GM23338 (cell line): ENCODE measurements at regions not wholly inside any gene's neighbourhood (a gene's known extent, or its start where the extent isn't known, plus 50 kb on each side); places are given as distances from the start of the nearest gene placed in this dataset.
"Not testable (repeated sequence)": the region's sequence is repeated elsewhere in the genome, so short reads cannot be mapped to it uniquely, and the experiment has no call there.

ENCODE experiments used
- ATAC-seq: fragments of 200-7000 bp; cut with Tn5 transposase; 3 replicates; pipeline ENCODE4 v1.9.1; 2020
- DNase-seq: peaks from one replicate; pipeline ENCODE4 v3.0.0-alpha.2; 2015; ENCODE audit warnings: low spot score
- H2AFZ ChIP-seq: fragments of 200-600 bp; sonication (generic); 2 replicates; pipeline ENCODE4 v1.8.0; 2016; ENCODE audit warnings: antibody characterized with exemption, mild to moderate bottlenecking, moderate library complexity
- H3F3A ChIP-seq: fragments of 200-600 bp; sonication (generic); replicated peaks from 2 replicates; pipeline ENCODE4 v1.8.0; 2017; ENCODE audit warnings: antibody characterized with exemption, mixed run types, low read depth
- H3K27ac ChIP-seq: fragments of 200-600 bp; sonication (generic); 2 replicates; pipeline ENCODE4 v1.6.1; 2016; ENCODE audit warnings: low read depth
- H3K27me3 ChIP-seq: fragments of 200-600 bp; sonication (generic); 2 replicates; pipeline ENCODE4 v1.8.0; 2016; ENCODE audit warnings: mild to moderate bottlenecking, mixed run types, moderate library complexity; ENCODE audit not compliant: insufficient read depth
- H3K36me3 ChIP-seq: fragments of 200-600 bp; sonication (generic); 2 replicates; pipeline ENCODE4 v1.8.0; 2016; ENCODE audit warnings: mild to moderate bottlenecking; ENCODE audit not compliant: insufficient read depth
- H3K4me1 ChIP-seq: fragments of 200-600 bp; sonication (generic); 2 replicates; pipeline ENCODE4 v1.8.0; 2016; ENCODE audit warnings: mild to moderate bottlenecking, moderate library complexity; ENCODE audit not compliant: insufficient read depth
- H3K4me2 ChIP-seq: fragments of 200-600 bp; sonication (generic); 2 replicates; pipeline ENCODE4 v1.7.1; 2017; ENCODE audit warnings: mixed run types
- H3K4me3 ChIP-seq: fragments of 200-600 bp; sonication (generic); 2 replicates; pipeline ENCODE4 v1.6.1; 2016; ENCODE audit warnings: mixed run types
- H3K79me2 ChIP-seq: fragments of 200-600 bp; sonication (generic); replicated peaks from 2 replicates; pipeline ENCODE4 v1.8.0; 2017; ENCODE audit warnings: mild to moderate bottlenecking; ENCODE audit not compliant: insufficient read depth
- H3K9me2 ChIP-seq: fragments of 200-600 bp; sonication (generic); 2 replicates; pipeline ENCODE4 v1.8.0; 2017; ENCODE audit not compliant: insufficient read depth
- H4K20me1 ChIP-seq: fragments of 200-600 bp; sonication (generic); replicated peaks from 2 replicates; pipeline ENCODE4 v1.8.0; 2017; ENCODE audit warnings: mild to moderate bottlenecking; ENCODE audit not compliant: insufficient read depth
- H3K27ac Mint-ChIP-seq: 2 replicates; pipeline ENCODE4 v1.8.0; 2020; ENCODE audit warnings: inconsistent platforms, mild to moderate bottlenecking, moderate library complexity, mixed read lengths
- H3K27me3 Mint-ChIP-seq: 3 replicates; pipeline ENCODE4 v1.8.0; 2022; ENCODE audit warnings: low read depth, mild to moderate bottlenecking, moderate library complexity, mixed read lengths, inconsistent platforms; ENCODE audit not compliant: insufficient read depth, poor library complexity
- H3K36me3 Mint-ChIP-seq: 3 replicates; pipeline ENCODE4 v1.8.0; 2021; ENCODE audit warnings: low read depth, mild to moderate bottlenecking, inconsistent platforms, moderate library complexity, mixed read lengths
- H3K4me1 Mint-ChIP-seq: 3 replicates; pipeline ENCODE4 v1.8.0; 2020; ENCODE audit warnings: mild to moderate bottlenecking, inconsistent platforms, mixed read lengths
- H3K4me3 Mint-ChIP-seq: 3 replicates; pipeline ENCODE4 v1.8.0; 2021; ENCODE audit warnings: moderate library complexity, mild to moderate bottlenecking, inconsistent platforms, mixed read lengths
- H3K9me3 Mint-ChIP-seq: 3 replicates; pipeline ENCODE4 v1.8.0; 2020; ENCODE audit warnings: moderate library complexity, mild to moderate bottlenecking, inconsistent platforms, mixed read lengths
- CREB1 ChIP-seq: fragments of 250-450 bp; sonication (Bioruptor Pico); IDR thresholded peaks from 2 replicates; pipeline ENCODE4 v1.5.0; 2020; ENCODE audit warnings: low read depth, mild to moderate bottlenecking, moderate library complexity
- ETS1 ChIP-seq: IDR thresholded peaks from 2 replicates; pipeline ENCODE4 v1.6.1; 2016; ENCODE audit warnings: antibody characterized with exemption
- EZH2 ChIP-seq: fragments of 200-600 bp; sonication (generic); IDR thresholded peaks from one replicate; pipeline ENCODE4 v1.8.0; 2017; ENCODE audit warnings: antibody characterized with exemption, mild to moderate bottlenecking, low read depth; ENCODE audit not compliant: unreplicated experiment
- EZH2phosphoT487 ChIP-seq: fragments of 200-600 bp; sonication (generic); IDR thresholded peaks from one replicate; pipeline ENCODE4 v1.8.1; 2018; ENCODE audit warnings: antibody characterized with exemption; ENCODE audit not compliant: unreplicated experiment
- JUNB ChIP-seq: IDR thresholded peaks from one replicate; pipeline ENCODE4 v1.6.1; 2016; ENCODE audit warnings: antibody characterized with exemption; ENCODE audit not compliant: unreplicated experiment
- NANOG ChIP-seq: IDR thresholded peaks from 2 replicates; pipeline ENCODE4 v1.6.1; 2016; ENCODE audit warnings: antibody characterized with exemption, borderline replicate concordance
- POLR2AphosphoS5 ChIP-seq: IDR thresholded peaks from 2 replicates; pipeline ENCODE4 v1.6.1; 2016; ENCODE audit warnings: antibody characterized with exemption, low read depth
- REST ChIP-seq: IDR thresholded peaks from one replicate; pipeline ENCODE4 v1.6.1; 2018; ENCODE audit warnings: antibody characterized with exemption; ENCODE audit not compliant: unreplicated experiment
- STAT1 ChIP-seq: IDR thresholded peaks from one replicate; pipeline ENCODE4 v1.6.1; 2016; ENCODE audit warnings: antibody characterized with exemption; ENCODE audit not compliant: unreplicated experiment
- ZNF114 ChIP-seq: fragments of 250-450 bp; sonication (Bioruptor Pico); IDR thresholded peaks from 2 replicates; pipeline ENCODE4 v1.5.0; 2020; ENCODE audit warnings: mild to moderate bottlenecking, moderate library complexity
- ZNF331 ChIP-seq: fragments of 250-450 bp; sonication (Bioruptor Pico); IDR thresholded peaks from 2 replicates; pipeline ENCODE4 v1.5.0; 2020; ENCODE audit warnings: low read depth, mild to moderate bottlenecking, moderate library complexity
- TF ChIP-seq, protein P1 (sequence below), 2 experiments: fragments of 200-600 bp in 1 of 2; sonication (generic) in 1 of 2; conservative IDR thresholded peaks; 2 replicates each; pipeline versions ENCODE4 v1.5.1 to v1.6.1; 2016 to 2017; ENCODE audit warnings: antibody characterized with exemption in 2 of 2, low read depth in 2 of 2, mild to moderate bottlenecking in 2 of 2, moderate library complexity in 1 of 2

DNA sequence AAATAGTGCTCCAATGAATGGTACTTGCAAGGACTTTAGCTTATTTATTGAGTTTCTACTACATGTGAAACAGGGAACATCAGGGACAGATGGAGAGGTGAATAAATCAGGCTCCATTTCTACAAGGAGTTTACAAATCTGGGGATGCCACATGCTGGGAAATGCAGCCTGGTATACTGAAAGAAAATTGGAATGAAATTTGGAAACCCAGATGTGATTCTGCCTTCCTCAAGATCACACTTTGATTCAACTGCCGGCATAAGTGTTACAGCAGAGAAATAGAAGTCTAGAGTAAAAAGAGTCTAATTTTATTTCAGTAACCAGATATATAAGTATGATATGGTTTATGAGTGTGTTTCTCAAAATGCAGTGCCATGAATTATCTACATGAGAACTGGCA is 1408.4 kb upstream of the C9orf72 start:
- Mint-ChIP-seq H3K9me3 (no peaks in the 10 kb centered on the region), H3K36me3 (no peaks in the 10 kb centered on the region), H3K27ac (no peak overlapping the region), H3K27me3 (peaks cover 2% of the 10 kb centered on the region), H3K4me3 (no peak overlapping the region), H3K4me1 (peaks cover 11% of the 10 kb centered on the region; the same call in 2 of the 3 replicates)
- no peaks in the 10 kb centered on the region for H3F3A ChIP-seq
- TF ChIP-seq POLR2AphosphoS5, result no peak
- no peak for TF ChIP-seq REST
- TF ChIP-seq JUNB, result no peak
- DNase-seq (no peak), ATAC-seq (no peak)
- H2AFZ ChIP-seq, result no peak overlapping the region
- H3K27ac ChIP-seq, result no peak overlapping the region
- no peaks in the 10 kb centered on the region for H3K4me1 ChIP-seq
- no peak overlapping the region for H3K4me2 ChIP-seq
- no peaks in the 10 kb centered on the region for H4K20me1 ChIP-seq
- H3K4me3 ChIP-seq, result no peak overlapping the region
- peaks cover 4% of the 10 kb centered on the region; the same call in 1 of the 2 replicates for H3K9me2 ChIP-seq
- no peaks in the 10 kb centered on the region for H3K27me3 ChIP-seq
- H3K79me2 ChIP-seq, result no peaks in the 10 kb centered on the region
- H3K36me3 ChIP-seq, result no peaks in the 10 kb centered on the region

DNA sequence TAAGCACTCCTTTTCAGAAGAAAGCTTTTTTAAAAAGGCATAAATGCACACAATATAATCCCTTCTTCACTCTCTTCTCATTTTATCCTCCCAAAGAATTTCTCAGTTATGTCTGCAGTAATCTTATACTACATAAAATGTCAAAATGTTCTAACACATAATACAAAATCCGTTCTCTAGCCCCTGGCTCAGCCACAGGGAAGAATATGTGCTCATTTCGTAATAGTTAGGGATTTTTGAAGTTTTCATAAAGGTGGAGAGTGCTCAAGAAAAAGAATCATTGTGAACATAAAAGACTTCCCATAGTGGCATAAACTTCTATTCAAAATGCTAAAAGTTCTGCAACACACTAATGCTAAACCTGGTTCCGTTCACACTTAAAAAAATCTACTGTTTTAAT is 1410.7 kb upstream of the C9orf72 start:
- ATAC-seq (no peak), DNase-seq (no peak)
- H3K27me3 Mint-ChIP-seq, result peaks cover 3% of the 10 kb centered on the region
- Histone ChIP-seq H2AFZ (no peak overlapping the region), H3K27me3 (no peaks in the 10 kb centered on the region), H3K79me2 (no peaks in the 10 kb centered on the region), H3K27ac (no peak overlapping the region), H3K4me3 (no peak overlapping the region), H3K4me1 (no peaks in the 10 kb centered on the region), H3K9me2 (peaks cover 8% of the 10 kb centered on the region), H3K4me2 (no peak overlapping the region), H4K20me1 (no peaks in the 10 kb centered on the region), H3F3A (no peaks in the 10 kb centered on the region), H3K36me3 (peaks cover 5% of the 10 kb centered on the region)
- H3K27ac Mint-ChIP-seq, result no peak overlapping the region
- H3K9me3 Mint-ChIP-seq, result peaks cover 10% of the 10 kb centered on the region
- H3K4me3 Mint-ChIP-seq, result no peak overlapping the region
- H3K4me1 Mint-ChIP-seq, result peaks cover 9% of the 10 kb centered on the region; the same call in 2 of the 3 replicates
- H3K36me3 Mint-ChIP-seq, result peaks cover 13% of the 10 kb centered on the region; the same call in 2 of the 3 replicates
- TF ChIP-seq ZNF114 (CRISPR knock-in tag), result no peak
- no peak for TF ChIP-seq EZH2
- no peak for TF ChIP-seq REST
- no peak for TF ChIP-seq ETS1
- TF ChIP-seq, protein P1, sequence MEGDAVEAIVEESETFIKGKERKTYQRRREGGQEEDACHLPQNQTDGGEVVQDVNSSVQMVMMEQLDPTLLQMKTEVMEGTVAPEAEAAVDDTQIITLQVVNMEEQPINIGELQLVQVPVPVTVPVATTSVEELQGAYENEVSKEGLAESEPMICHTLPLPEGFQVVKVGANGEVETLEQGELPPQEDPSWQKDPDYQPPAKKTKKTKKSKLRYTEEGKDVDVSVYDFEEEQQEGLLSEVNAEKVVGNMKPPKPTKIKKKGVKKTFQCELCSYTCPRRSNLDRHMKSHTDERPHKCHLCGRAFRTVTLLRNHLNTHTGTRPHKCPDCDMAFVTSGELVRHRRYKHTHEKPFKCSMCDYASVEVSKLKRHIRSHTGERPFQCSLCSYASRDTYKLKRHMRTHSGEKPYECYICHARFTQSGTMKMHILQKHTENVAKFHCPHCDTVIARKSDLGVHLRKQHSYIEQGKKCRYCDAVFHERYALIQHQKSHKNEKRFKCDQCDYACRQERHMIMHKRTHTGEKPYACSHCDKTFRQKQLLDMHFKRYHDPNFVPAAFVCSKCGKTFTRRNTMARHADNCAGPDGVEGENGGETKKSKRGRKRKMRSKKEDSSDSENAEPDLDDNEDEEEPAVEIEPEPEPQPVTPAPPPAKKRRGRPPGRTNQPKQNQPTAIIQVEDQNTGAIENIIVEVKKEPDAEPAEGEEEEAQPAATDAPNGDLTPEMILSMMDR (conservative IDR thresholded peaks at IDR 0.05; ENCODE audit: low read depth in 2 of 2), result no peak
- TF ChIP-seq EZH2phosphoT487, result no peak
- TF ChIP-seq NANOG, result no peak
- no peak for TF ChIP-seq JUNB
- no peak for TF ChIP-seq ZNF331 (CRISPR knock-in tag)
- TF ChIP-seq CREB1 (CRISPR knock-in tag), result no peak
- TF ChIP-seq STAT1, result no peak

GRCh38 chr9:28990009-28990408 is 1416.7 kb upstream of the C9orf72 start:
- not testable (repeated sequence) for H4K20me1 ChIP-seq, H3K4me1 ChIP-seq, H3K27ac Mint-ChIP-seq, H3K27me3 ChIP-seq, DNase-seq, ATAC-seq, H3K4me1 Mint-ChIP-seq, H3K4me2 ChIP-seq, H3K4me3 Mint-ChIP-seq, H3F3A ChIP-seq, H3K27ac ChIP-seq, H2AFZ ChIP-seq, H3K79me2 ChIP-seq, H3K4me3 ChIP-seq, H3K9me2 ChIP-seq, H3K27me3 Mint-ChIP-seq
- Mint-ChIP-seq H3K9me3 (peaks cover 42% of the 10 kb centered on the region), H3K36me3 (peaks cover 48% of the 10 kb centered on the region)
- H3K36me3 ChIP-seq, result peaks cover 11% of the 10 kb centered on the region
